Smooth muscle cell (in vitro differentiated cells): ENCODE measurements at regions not wholly inside any gene's neighbourhood (a gene's known extent, or its start where the extent isn't known, plus 50 kb on each side); places are given as distances from the start of the nearest gene placed in this dataset.

Source experiments
- DNase-seq: peaks from one replicate; lab custom pipeline; 2025; ENCODE audit not compliant: unreplicated experiment; lab: John Stamatoyannopoulos, UW
- H2AFZ ChIP-seq: fragments of 200-600 bp; sonication (generic); 2 replicates; pipeline ENCODE4 v1.6.0; 2016; ENCODE audit warnings: antibody characterized with exemption, low read depth, mild to moderate bottlenecking
- H3F3A ChIP-seq: fragments of 200-600 bp; sonication (generic); 2 replicates; pipeline ENCODE4 v1.6.0; 2017; ENCODE audit warnings: antibody characterized with exemption, low read depth
- H3K27ac ChIP-seq: fragments of 200-600 bp; sonication (generic); 2 replicates; pipeline ENCODE4 v1.5.1; 2016; ENCODE audit warnings: low read depth, mild to moderate bottlenecking
- H3K27me3 ChIP-seq: fragments of 200-600 bp; sonication (generic); 2 replicates; pipeline ENCODE4 v1.6.1; 2016; ENCODE audit warnings: low read depth, mild to moderate bottlenecking
- H3K36me3 ChIP-seq: fragments of 200-600 bp; sonication (generic); 2 replicates; pipeline ENCODE4 v1.5.1; 2016; ENCODE audit warnings: low read depth
- H3K4me1 ChIP-seq: fragments of 200-600 bp; sonication (generic); 2 replicates; pipeline ENCODE4 v1.5.1; 2016; ENCODE audit warnings: low read depth
- H3K4me2 ChIP-seq: fragments of 200-600 bp; sonication (generic); 2 replicates; pipeline ENCODE4 v1.6.0; 2016; ENCODE audit warnings: mild to moderate bottlenecking
- H3K4me3 ChIP-seq: fragments of 200-600 bp; sonication (generic); 2 replicates; pipeline ENCODE4 v1.5.1; 2016; ENCODE audit warnings: mild to moderate bottlenecking
- H3K79me2 ChIP-seq: fragments of 200-600 bp; sonication (generic); 2 replicates; pipeline ENCODE4 v1.6.0; 2016; ENCODE audit warnings: low read depth, mild to moderate bottlenecking
- H3K9ac ChIP-seq: fragments of 200-600 bp; sonication (generic); 2 replicates; pipeline ENCODE4 v1.6.0; 2016; ENCODE audit warnings: low read depth
- H3K9me3 ChIP-seq: fragments of 200-600 bp; sonication (generic); replicated peaks from 2 replicates; pipeline ENCODE4 v1.5.1; 2016; ENCODE audit warnings: low read depth
- H4K20me1 ChIP-seq: fragments of 200-600 bp; sonication (generic); 2 replicates; pipeline ENCODE4 v1.6.0; 2016; ENCODE audit warnings: low read depth
- CTCF ChIP-seq: fragments of 200-600 bp; sonication (generic); IDR thresholded peaks from 2 replicates; pipeline ENCODE4 v1.5.1; 2017; ENCODE audit warnings: borderline replicate concordance, mild to moderate bottlenecking, antibody characterized with exemption; ENCODE audit not compliant: insufficient read depth, poor library complexity, severe bottlenecking
- WGBS: methylation state at CpG from one replicate; pipeline ENCODE4 v1.1.7; 2016; ENCODE audit warnings: low lambda C conversion rate; 5-methylcytosine and 5-hydroxymethylcytosine counted together

GRCh38 chr15:69693059-69693458 lies 240.4 kb downstream of the RPLP1 start:
- Histone ChIP-seq H3K27me3 (no peaks in the 10 kb centered on the region), H3K79me2 (no peaks in the 10 kb centered on the region), H3K36me3 (no peaks in the 10 kb centered on the region), H3K27ac (no peak overlapping the region), H3K4me2 (no peak overlapping the region), H3K4me3 (no peak overlapping the region), H3K9me3 (peaks cover 7% of the 10 kb centered on the region), H2AFZ (no peak overlapping the region), H3K4me1 (no peaks in the 10 kb centered on the region), H3F3A (no peaks in the 10 kb centered on the region), H3K9ac (no peak overlapping the region), H4K20me1 (no peaks in the 10 kb centered on the region)
- 62% methylated on average over 4 of the region's 4 CpGs for WGBS
- DNase-seq: no peak
- TF ChIP-seq CTCF: no peak

- no peak overlapping the region for H3K4me2 ChIP-seq
- no peak for TF ChIP-seq CTCF
- H2AFZ ChIP-seq: no peak overlapping the region
- no peak overlapping the region for H3K27ac ChIP-seq
- H3F3A ChIP-seq: no peaks in the 10 kb centered on the region
- H3K27me3 ChIP-seq: peaks cover 4% of the 10 kb centered on the region
- H3K4me1 ChIP-seq: no peaks in the 10 kb centered on the region
- H3K79me2 ChIP-seq: no peaks in the 10 kb centered on the region
- no peaks in the 10 kb centered on the region for H3K36me3 ChIP-seq
- H3K9me3 ChIP-seq: no peaks in the 10 kb centered on the region
- no peak overlapping the region for H3K4me3 ChIP-seq
- no peak for DNase-seq
- no peaks in the 10 kb centered on the region for H4K20me1 ChIP-seq
- H3K9ac ChIP-seq: no peak overlapping the region
- 76% methylated on average over 3 of the region's 3 CpGs for WGBS
Observed at GRCh38 chr15:69696946-69697345, 244.3 kb downstream of the RPLP1 start.

- H3K9me3 ChIP-seq: no peaks in the 10 kb centered on the region
- H4K20me1 ChIP-seq: no peaks in the 10 kb centered on the region
- no peaks in the 10 kb centered on the region for H3K4me1 ChIP-seq
- DNase-seq: no peak
- 92% methylated on average over 3 of the region's 3 CpGs for WGBS
- H3K4me3 ChIP-seq: no peak overlapping the region
- H2AFZ ChIP-seq: no peak overlapping the region
- H3K4me2 ChIP-seq: no peak overlapping the region
- no peak for TF ChIP-seq CTCF
- H3K27me3 ChIP-seq: peaks cover 4% of the 10 kb centered on the region
- no peak overlapping the region for H3K9ac ChIP-seq
- H3F3A ChIP-seq: no peaks in the 10 kb centered on the region
- H3K79me2 ChIP-seq: no peaks in the 10 kb centered on the region
- no peaks in the 10 kb centered on the region for H3K36me3 ChIP-seq
- H3K27ac ChIP-seq: no peak overlapping the region
Observed at GRCh38 chr15:69697916-69698315, 245.3 kb downstream of the RPLP1 start.

- Histone ChIP-seq H3K4me2 (no peak overlapping the region), H2AFZ (no peak overlapping the region), H3K9ac (no peak overlapping the region), H3F3A (no peaks in the 10 kb centered on the region), H3K27me3 (peaks cover 4% of the 10 kb centered on the region), H4K20me1 (no peaks in the 10 kb centered on the region), H3K9me3 (no peaks in the 10 kb centered on the region), H3K36me3 (no peaks in the 10 kb centered on the region), H3K79me2 (no peaks in the 10 kb centered on the region), H3K27ac (no peak overlapping the region), H3K4me1 (no peaks in the 10 kb centered on the region), H3K4me3 (no peak overlapping the region)
- TF ChIP-seq CTCF: no peak
- 79% methylated on average over 1 of the region's 1 CpG for WGBS
- DNase-seq: no peak
Observed at GRCh38 chr15:69699096-69699495, 246.5 kb downstream of the RPLP1 start.
